ENCODE measurements at regions not wholly inside any gene's neighbourhood (a gene's known extent, or its start where the extent isn't known, plus 50 kb on each side); places are given as distances from the start of the nearest gene placed in this dataset.

- TF ChIP-seq EZH2 (IDR thresholded peaks at IDR 0.05; ENCODE audit: borderline replicate concordance, low read depth, low read length, severe bottlenecking) = no peak
- no peak for TF ChIP-seq POLR2A (IDR thresholded peaks at IDR 0.05; ENCODE audit: low read depth, low read length)
- TF ChIP-seq, protein P1, sequence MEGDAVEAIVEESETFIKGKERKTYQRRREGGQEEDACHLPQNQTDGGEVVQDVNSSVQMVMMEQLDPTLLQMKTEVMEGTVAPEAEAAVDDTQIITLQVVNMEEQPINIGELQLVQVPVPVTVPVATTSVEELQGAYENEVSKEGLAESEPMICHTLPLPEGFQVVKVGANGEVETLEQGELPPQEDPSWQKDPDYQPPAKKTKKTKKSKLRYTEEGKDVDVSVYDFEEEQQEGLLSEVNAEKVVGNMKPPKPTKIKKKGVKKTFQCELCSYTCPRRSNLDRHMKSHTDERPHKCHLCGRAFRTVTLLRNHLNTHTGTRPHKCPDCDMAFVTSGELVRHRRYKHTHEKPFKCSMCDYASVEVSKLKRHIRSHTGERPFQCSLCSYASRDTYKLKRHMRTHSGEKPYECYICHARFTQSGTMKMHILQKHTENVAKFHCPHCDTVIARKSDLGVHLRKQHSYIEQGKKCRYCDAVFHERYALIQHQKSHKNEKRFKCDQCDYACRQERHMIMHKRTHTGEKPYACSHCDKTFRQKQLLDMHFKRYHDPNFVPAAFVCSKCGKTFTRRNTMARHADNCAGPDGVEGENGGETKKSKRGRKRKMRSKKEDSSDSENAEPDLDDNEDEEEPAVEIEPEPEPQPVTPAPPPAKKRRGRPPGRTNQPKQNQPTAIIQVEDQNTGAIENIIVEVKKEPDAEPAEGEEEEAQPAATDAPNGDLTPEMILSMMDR (IDR thresholded peaks at IDR 0.05; ENCODE audit: extremely low read depth in 1 of 2, insufficient read depth in 1 of 2, low read depth in 1 of 2, low read length in 2 of 2) = no peak
- TF ChIP-seq MAX (IDR thresholded peaks at IDR 0.05; ENCODE audit: insufficient read depth, insufficient read length) = no peak
- TF ChIP-seq POLR2AphosphoS5 (IDR thresholded peaks at IDR 0.05; ENCODE audit: insufficient read depth, low read depth, low read length) = no peak
- no peak for TF ChIP-seq FOS (IDR thresholded peaks at IDR 0.05; ENCODE audit: borderline replicate concordance, insufficient read depth, low read length)
- no peak for TF ChIP-seq JUN (IDR thresholded peaks at IDR 0.05; ENCODE audit: borderline replicate concordance, insufficient read depth, insufficient read length, low read depth)
Measured at GRCh38 chr22:35174401-35175038, 82.8 kb upstream of the HMGXB4 start.
